Ovary (tissue), 3 donors: ENCODE measurements at regions not wholly inside any gene's neighbourhood (a gene's known extent, or its start where the extent isn't known, plus 50 kb on each side); places are given as distances from the start of the nearest gene placed in this dataset.

ENCODE experiments used
- EP300 ChIP-seq: sonication (generic); formaldehyde crosslinking; IDR thresholded peaks from one replicate; pipeline ENCODE4 v1.6.1; 2017; ENCODE audit warnings: antibody characterized with exemption
- POLR2A ChIP-seq: fragments of 450-650 bp; IDR thresholded peaks from one replicate; pipeline ENCODE4 v1.6.1; 2017; ENCODE audit warnings: antibody characterized with exemption, mild to moderate bottlenecking, moderate library complexity
- TF ChIP-seq, protein P1 (sequence below), 3 donors: fragments of 450-650 bp in 2 of 3; fragments of 200-600 bp in 1 of 3; IDR thresholded peaks; one replicate each; pipeline versions ENCODE4 v1.5.1 to v1.8.0; 2016 to 2022; ENCODE audit warnings: antibody characterized with exemption in 3 of 3, mild to moderate bottlenecking in 1 of 3
- donor health status: DM: no; HTN: no; CAD: no.

DNA sequence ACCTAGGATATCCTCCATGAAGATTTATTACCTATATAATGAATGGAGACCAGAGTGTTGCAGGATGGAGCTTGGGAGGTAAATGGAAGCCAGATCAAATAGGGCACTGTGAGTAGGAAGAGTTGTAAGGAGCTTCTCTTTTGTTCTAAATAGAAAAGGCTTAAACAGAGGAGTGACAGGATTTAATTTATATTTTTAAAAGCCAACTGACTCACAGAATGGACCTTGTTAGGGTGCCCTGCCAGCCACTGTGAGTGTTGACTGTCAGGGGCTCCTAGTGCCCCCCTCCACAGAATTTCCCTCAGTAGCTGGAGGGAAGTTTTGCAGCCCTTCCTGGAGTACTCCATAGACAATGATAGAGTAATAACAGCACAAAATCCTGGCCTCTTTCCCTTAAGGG is 547.5 kb downstream of the MCTP2 start:
- TF ChIP-seq, protein P1, sequence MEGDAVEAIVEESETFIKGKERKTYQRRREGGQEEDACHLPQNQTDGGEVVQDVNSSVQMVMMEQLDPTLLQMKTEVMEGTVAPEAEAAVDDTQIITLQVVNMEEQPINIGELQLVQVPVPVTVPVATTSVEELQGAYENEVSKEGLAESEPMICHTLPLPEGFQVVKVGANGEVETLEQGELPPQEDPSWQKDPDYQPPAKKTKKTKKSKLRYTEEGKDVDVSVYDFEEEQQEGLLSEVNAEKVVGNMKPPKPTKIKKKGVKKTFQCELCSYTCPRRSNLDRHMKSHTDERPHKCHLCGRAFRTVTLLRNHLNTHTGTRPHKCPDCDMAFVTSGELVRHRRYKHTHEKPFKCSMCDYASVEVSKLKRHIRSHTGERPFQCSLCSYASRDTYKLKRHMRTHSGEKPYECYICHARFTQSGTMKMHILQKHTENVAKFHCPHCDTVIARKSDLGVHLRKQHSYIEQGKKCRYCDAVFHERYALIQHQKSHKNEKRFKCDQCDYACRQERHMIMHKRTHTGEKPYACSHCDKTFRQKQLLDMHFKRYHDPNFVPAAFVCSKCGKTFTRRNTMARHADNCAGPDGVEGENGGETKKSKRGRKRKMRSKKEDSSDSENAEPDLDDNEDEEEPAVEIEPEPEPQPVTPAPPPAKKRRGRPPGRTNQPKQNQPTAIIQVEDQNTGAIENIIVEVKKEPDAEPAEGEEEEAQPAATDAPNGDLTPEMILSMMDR (IDR thresholded peaks at IDR 0.05) = no peak
- no peak for TF ChIP-seq EP300
- no peak for TF ChIP-seq POLR2A
